Mesendoderm (in vitro differentiated cells): ENCODE measurements at regions not wholly inside any gene's neighbourhood (a gene's known extent, or its start where the extent isn't known, plus 50 kb on each side); places are given as distances from the start of the nearest gene placed in this dataset.

Source experiments
- DNase-seq: peaks from one replicate; pipeline ENCODE4 v3.0.0; 2013
- H2AK5ac ChIP-seq: 2 replicates; pipeline ENCODE4 v1.6.1; 2013; ENCODE audit warnings: low read length, inconsistent platforms
- H2BK120ac ChIP-seq: 2 replicates; pipeline ENCODE4 v1.6.1; 2013; ENCODE audit warnings: low read depth, mild to moderate bottlenecking, low read length, moderate library complexity, mixed read lengths
- H2BK15ac ChIP-seq: replicated peaks from 2 replicates; pipeline ENCODE4 v1.6.1; 2013; ENCODE audit warnings: low read depth, mild to moderate bottlenecking, moderate library complexity
- H2BK5ac ChIP-seq: 2 replicates; pipeline ENCODE4 v1.6.1; 2013; ENCODE audit warnings: low read length, inconsistent platforms
- H3K18ac ChIP-seq: 2 replicates; pipeline ENCODE4 v1.6.1; 2013; ENCODE audit warnings: mild to moderate bottlenecking, low read length, mixed read lengths
- H3K23ac ChIP-seq: one replicate; pipeline ENCODE4 v1.6.1; 2013; ENCODE audit warnings: low read length
- H3K27ac ChIP-seq: 2 replicates; pipeline ENCODE4 v1.5.1; 2013; ENCODE audit warnings: low read depth, mild to moderate bottlenecking, inconsistent platforms, low read length, moderate library complexity
- H3K27me3 ChIP-seq: 2 replicates; pipeline ENCODE4 v1.6.1; 2013; ENCODE audit warnings: low read length, control low read depth, mild to moderate bottlenecking, inconsistent platforms; ENCODE audit not compliant: insufficient read depth, poor library complexity
- H3K36me3 ChIP-seq: 2 replicates; pipeline ENCODE4 v1.6.1; 2013; ENCODE audit warnings: low read length, inconsistent platforms; ENCODE audit not compliant: control insufficient read depth, insufficient read depth
- H3K4ac ChIP-seq: one replicate; pipeline ENCODE4 v1.6.1; 2013; ENCODE audit warnings: low read depth, mild to moderate bottlenecking, low read length, moderate library complexity
- H3K4me1 ChIP-seq: 2 replicates; pipeline ENCODE4 v1.6.1; 2013; ENCODE audit warnings: low read depth, low read length, inconsistent platforms; ENCODE audit not compliant: control insufficient read depth
- H3K4me2 ChIP-seq: 2 replicates; pipeline ENCODE4 v1.6.1; 2013; ENCODE audit warnings: low read length
- H3K4me3 ChIP-seq: 2 replicates; pipeline ENCODE4 v1.5.1; 2013; ENCODE audit warnings: mild to moderate bottlenecking, low read length
- H3K56ac ChIP-seq: one replicate; pipeline ENCODE4 v1.6.1; 2013; ENCODE audit warnings: low read length
- H3K79me1 ChIP-seq: 2 replicates; pipeline ENCODE4 v1.6.1; 2013; ENCODE audit warnings: low read length, inconsistent platforms
- H3K79me2 ChIP-seq: 2 replicates; pipeline ENCODE4 v1.6.1; 2013; ENCODE audit warnings: mild to moderate bottlenecking, low read length; ENCODE audit not compliant: control insufficient read depth, insufficient read depth
- H3K9ac ChIP-seq: 2 replicates; pipeline ENCODE4 v1.6.1; 2013; ENCODE audit warnings: low read length, inconsistent platforms
- H4K5ac ChIP-seq: one replicate; pipeline ENCODE4 v1.6.1; 2013; ENCODE audit warnings: low read length
- H4K8ac ChIP-seq: one replicate; pipeline ENCODE4 v1.6.1; 2013; ENCODE audit warnings: low read depth, mild to moderate bottlenecking, control low read depth, low read length, moderate library complexity
- WGBS: extraction: QIAGEN DNeasy Blood & Tissue Kit; methylation state at CpG from one replicate; pipeline ENCODE4 v1.1.7; 2013; ENCODE audit warnings: low lambda C conversion rate, missing lambda C conversion rate; ENCODE audit not compliant: insufficient coverage; ENCODE audit errors: extremely low coverage; 5-methylcytosine and 5-hydroxymethylcytosine counted together

- no peaks in the 10 kb centered on the region for H3K4me1 ChIP-seq
- H3K27ac ChIP-seq: no peak overlapping the region
- no peak overlapping the region for H2BK15ac ChIP-seq
- H2BK120ac ChIP-seq: no peak overlapping the region
- H3K18ac ChIP-seq: no peak overlapping the region
- H3K79me1 ChIP-seq: no peaks in the 10 kb centered on the region
- no peak overlapping the region for H3K56ac ChIP-seq
- H3K4me2 ChIP-seq: no peak overlapping the region
- no peak for DNase-seq
- H3K23ac ChIP-seq: no peak overlapping the region
- no CpG with 5 or more reads among the region's 1 CpG for WGBS
- no peak overlapping the region for H4K8ac ChIP-seq
- H3K27me3 ChIP-seq: no peaks in the 10 kb centered on the region
- no peak overlapping the region for H3K9ac ChIP-seq
- H2BK5ac ChIP-seq: no peak overlapping the region
- no peak overlapping the region for H4K5ac ChIP-seq
- H2AK5ac ChIP-seq: no peak overlapping the region
- no peaks in the 10 kb centered on the region for H3K36me3 ChIP-seq
- H3K4me3 ChIP-seq: no peak overlapping the region
- H3K4ac ChIP-seq: no peak overlapping the region
- no peaks in the 10 kb centered on the region for H3K79me2 ChIP-seq
Measured at GRCh38 chr18:1498216-1498615, 593.5 kb downstream of the ADCYAP1 start.

GRCh38 chr18:1499265-1499664 lies 594.6 kb downstream of the ADCYAP1 start:
- Histone ChIP-seq H3K9ac (no peak overlapping the region), H3K56ac (no peak overlapping the region), H2BK120ac (no peak overlapping the region), H3K4me1 (no peaks in the 10 kb centered on the region), H3K27me3 (no peaks in the 10 kb centered on the region), H2AK5ac (no peak overlapping the region), H2BK15ac (no peak overlapping the region), H3K27ac (no peak overlapping the region), H3K4me3 (no peak overlapping the region), H3K79me1 (no peaks in the 10 kb centered on the region), H4K8ac (no peak overlapping the region), H3K23ac (no peak overlapping the region), H3K79me2 (no peaks in the 10 kb centered on the region), H3K4ac (no peak overlapping the region), H2BK5ac (no peak overlapping the region), H3K18ac (no peak overlapping the region), H3K36me3 (no peaks in the 10 kb centered on the region), H3K4me2 (no peak overlapping the region), H4K5ac (no peak overlapping the region)
- peak; percentile 16 for DNase-seq

GRCh38 chr18:1503847-1504246 lies 599.2 kb downstream of the ADCYAP1 start:
- Histone ChIP-seq H3K4me2 (no peak overlapping the region), H3K23ac (no peak overlapping the region), H3K79me1 (no peaks in the 10 kb centered on the region), H2BK120ac (no peak overlapping the region), H4K8ac (no peak overlapping the region), H3K27me3 (no peaks in the 10 kb centered on the region), H2BK15ac (no peak overlapping the region), H4K5ac (no peak overlapping the region), H3K4me3 (no peak overlapping the region), H2BK5ac (no peak overlapping the region), H3K4ac (no peak overlapping the region), H3K36me3 (no peaks in the 10 kb centered on the region), H3K18ac (no peak overlapping the region), H3K56ac (no peak overlapping the region), H3K4me1 (peaks cover 4% of the 10 kb centered on the region), H3K27ac (no peak overlapping the region), H3K79me2 (no peaks in the 10 kb centered on the region), H2AK5ac (no peak overlapping the region), H3K9ac (no peak overlapping the region)
- DNase-seq: no peak
- WGBS: no CpG with 5 or more reads among the region's 4 CpGs

GRCh38 chr18:1505856-1506255 lies 601.2 kb downstream of the ADCYAP1 start:
- no peaks in the 10 kb centered on the region for H3K79me1 ChIP-seq
- H2AK5ac ChIP-seq: no peak overlapping the region
- H3K56ac ChIP-seq: no peak overlapping the region
- no peak overlapping the region for H3K4me2 ChIP-seq
- no peak overlapping the region for H4K5ac ChIP-seq
- H4K8ac ChIP-seq: no peak overlapping the region
- peaks cover 4% of the 10 kb centered on the region for H3K4me1 ChIP-seq
- no CpG with 5 or more reads among the region's 1 CpG for WGBS
- no peak overlapping the region for H3K4me3 ChIP-seq
- H2BK15ac ChIP-seq: no peak overlapping the region
- DNase-seq: peak; percentile 37
- H3K36me3 ChIP-seq: no peaks in the 10 kb centered on the region
- no peak overlapping the region for H2BK5ac ChIP-seq
- H3K4ac ChIP-seq: no peak overlapping the region
- H3K27ac ChIP-seq: no peak overlapping the region
- no peak overlapping the region for H3K23ac ChIP-seq
- H3K27me3 ChIP-seq: no peaks in the 10 kb centered on the region
- H2BK120ac ChIP-seq: no peak overlapping the region
- H3K9ac ChIP-seq: no peak overlapping the region
- no peak overlapping the region for H3K18ac ChIP-seq
- no peaks in the 10 kb centered on the region for H3K79me2 ChIP-seq

GRCh38 chr18:1510542-1511179 lies 606.0 kb downstream of the ADCYAP1 start:
- no peak overlapping the region for H3K23ac ChIP-seq
- no peak overlapping the region for H3K27ac ChIP-seq
- H3K27me3 ChIP-seq: no peaks in the 10 kb centered on the region
- no peaks in the 10 kb centered on the region for H3K79me2 ChIP-seq
- no peaks in the 10 kb centered on the region for H3K79me1 ChIP-seq
- H3K18ac ChIP-seq: no peak overlapping the region
- H3K4ac ChIP-seq: no peak overlapping the region
- H3K4me3 ChIP-seq: no peak overlapping the region
- no peak overlapping the region for H2AK5ac ChIP-seq
- no peak overlapping the region for H3K4me2 ChIP-seq
- H2BK120ac ChIP-seq: no peak overlapping the region
- H4K5ac ChIP-seq: no peak overlapping the region
- peaks cover 3% of the 10 kb centered on the region for H3K4me1 ChIP-seq
- H3K36me3 ChIP-seq: no peaks in the 10 kb centered on the region
- H2BK15ac ChIP-seq: no peak overlapping the region
- no peak overlapping the region for H3K9ac ChIP-seq
- WGBS: no CpG with 5 or more reads among the region's 4 CpGs
- H3K56ac ChIP-seq: no peak overlapping the region
- H2BK5ac ChIP-seq: no peak overlapping the region
- no peak for DNase-seq
- no peak overlapping the region for H4K8ac ChIP-seq

GRCh38 chr18:1511619-1512311 lies 607.1 kb downstream of the ADCYAP1 start:
- Histone ChIP-seq H3K36me3 (no peaks in the 10 kb centered on the region), H3K4me2 (no peak overlapping the region), H3K4me3 (no peak overlapping the region), H3K9ac (no peak overlapping the region), H3K27me3 (no peaks in the 10 kb centered on the region), H2BK15ac (no peak overlapping the region), H3K18ac (no peak overlapping the region), H2BK5ac (no peak overlapping the region), H3K56ac (no peak overlapping the region), H3K27ac (no peak overlapping the region), H3K4me1 (no peaks in the 10 kb centered on the region), H3K79me1 (no peaks in the 10 kb centered on the region), H2BK120ac (no peak overlapping the region), H4K8ac (no peak overlapping the region), H3K79me2 (no peaks in the 10 kb centered on the region), H2AK5ac (no peak overlapping the region), H3K4ac (no peak overlapping the region), H4K5ac (no peak overlapping the region), H3K23ac (no peak overlapping the region)
- no peak for DNase-seq
- no CpG with 5 or more reads among the region's 7 CpGs for WGBS
